RWPE2 (cell line): ENCODE measurements at regions not wholly inside any gene's neighbourhood (a gene's known extent, or its start where the extent isn't known, plus 50 kb on each side); places are given as distances from the start of the nearest gene placed in this dataset.

ENCODE experiments used
- ATAC-seq: fragments of 200-7000 bp; cut with Tn5 transposase; 3 replicates; pipeline ENCODE4 v1.9.1; 2021; ENCODE audit warnings: low read depth
- DNase-seq: peaks from one replicate; pipeline ENCODE4 v3.0.0-alpha.2; 2020; ENCODE audit warnings: low spot score
- H3K27ac ChIP-seq: fragments of 450-650 bp; 2 replicates; pipeline ENCODE4 v1.5.1; 2017; ENCODE audit warnings: mild to moderate bottlenecking; ENCODE audit not compliant: poor library complexity, severe bottlenecking
- H3K27me3 ChIP-seq: fragments of 250-450 bp; sonication (Bioruptor Pico); 2 replicates; pipeline ENCODE4 v1.5.1; 2021; ENCODE audit warnings: mild to moderate bottlenecking, moderate library complexity; ENCODE audit not compliant: insufficient read depth, poor library complexity, severe bottlenecking
- H3K36me3 ChIP-seq: fragments of 250-450 bp; sonication (Bioruptor Pico); 2 replicates; pipeline ENCODE4 v1.5.1; 2020; ENCODE audit warnings: low read depth, mild to moderate bottlenecking, moderate library complexity
- H3K4me1 ChIP-seq: fragments of 250-450 bp; sonication (Bioruptor Pico); 2 replicates; pipeline ENCODE4 v1.5.1; 2021; ENCODE audit warnings: mild to moderate bottlenecking, moderate library complexity; ENCODE audit not compliant: insufficient read depth, poor library complexity, severe bottlenecking
- H3K4me3 ChIP-seq: fragments of 250-450 bp; sonication (Bioruptor Pico); 2 replicates; pipeline ENCODE4 v1.5.1; 2021; ENCODE audit warnings: mild to moderate bottlenecking, moderate library complexity; ENCODE audit not compliant: severe bottlenecking
- H3K9me3 ChIP-seq: fragments of 250-450 bp; sonication (Bioruptor Pico); 2 replicates; pipeline ENCODE4 v1.5.1; 2021; ENCODE audit warnings: mild to moderate bottlenecking, moderate library complexity; ENCODE audit not compliant: severe bottlenecking
- CTCF ChIP-seq: fragments of 450-650 bp; IDR thresholded peaks from one replicate; pipeline ENCODE4 v1.5.1; 2017; ENCODE audit warnings: mild to moderate bottlenecking, moderate library complexity; ENCODE audit not compliant: poor library complexity, severe bottlenecking

DNA sequence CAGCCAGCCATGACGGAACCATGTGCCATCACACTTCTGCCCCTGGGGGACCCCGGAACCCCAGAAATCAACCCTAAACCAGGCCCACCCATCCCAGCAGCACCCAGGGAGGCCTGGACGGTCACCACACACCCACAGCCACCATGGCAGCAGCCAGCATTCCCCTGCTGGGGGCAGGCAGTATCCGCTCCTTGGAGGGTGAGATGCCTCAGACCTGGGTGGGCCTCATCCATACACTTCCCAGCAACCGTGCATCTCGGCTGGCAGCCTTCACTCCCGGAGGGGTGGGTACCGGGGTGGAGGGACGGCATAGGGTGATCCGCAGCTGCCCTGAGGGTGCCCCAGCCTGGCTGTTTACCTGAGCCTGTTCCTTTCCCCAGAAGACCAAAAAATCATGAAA, 69.1 kb upstream of the FAM20C start:
- ATAC-seq (no peak), DNase-seq (no peak)
- no peaks in the 10 kb centered on the region for H3K27me3 ChIP-seq
- no peaks in the 10 kb centered on the region for H3K9me3 ChIP-seq
- H3K4me3 ChIP-seq: no peak overlapping the region
- no peak overlapping the region for H3K27ac ChIP-seq
- no peaks in the 10 kb centered on the region for H3K36me3 ChIP-seq
- TF ChIP-seq CTCF: no peak
- H3K4me1 ChIP-seq: no peaks in the 10 kb centered on the region

- TF ChIP-seq CTCF: peak; percentile 20
- H3K4me3 ChIP-seq: no peak overlapping the region
- ATAC-seq: no peak
- no peak for DNase-seq
- no peaks in the 10 kb centered on the region for H3K4me1 ChIP-seq
- no peaks in the 10 kb centered on the region for H3K27me3 ChIP-seq
- H3K36me3 ChIP-seq: no peaks in the 10 kb centered on the region
- no peak overlapping the region for H3K27ac ChIP-seq
- H3K9me3 ChIP-seq: no peaks in the 10 kb centered on the region
Observed at GRCh38 chr7:124130-124949, 68.0 kb upstream of the FAM20C start.

- ATAC-seq: no peak
- H3K27me3 ChIP-seq: no peaks in the 10 kb centered on the region
- no peaks in the 10 kb centered on the region for H3K4me1 ChIP-seq
- H3K9me3 ChIP-seq: no peaks in the 10 kb centered on the region
- no peak overlapping the region for H3K4me3 ChIP-seq
- no peak for TF ChIP-seq CTCF
- DNase-seq: no peak
- H3K27ac ChIP-seq: no peak overlapping the region
- no peaks in the 10 kb centered on the region for H3K36me3 ChIP-seq
Observed at GRCh38 chr7:125061-125475, 67.3 kb upstream of the FAM20C start.

GRCh38 chr7:125661-126060, 66.7 kb upstream of the FAM20C start:
- Histone ChIP-seq H3K36me3 (no peaks in the 10 kb centered on the region), H3K4me3 (no peak overlapping the region), H3K27me3 (no peaks in the 10 kb centered on the region), H3K9me3 (no peaks in the 10 kb centered on the region), H3K27ac (no peak overlapping the region), H3K4me1 (no peaks in the 10 kb centered on the region)
- DNase-seq (no peak), ATAC-seq (no peak)
- TF ChIP-seq CTCF: no peak

- Histone ChIP-seq H3K4me1 (no peaks in the 10 kb centered on the region), H3K9me3 (no peaks in the 10 kb centered on the region), H3K4me3 (no peak overlapping the region), H3K27me3 (no peaks in the 10 kb centered on the region), H3K36me3 (no peaks in the 10 kb centered on the region), H3K27ac (no peak overlapping the region)
- ATAC-seq: no peak
- TF ChIP-seq CTCF: no peak
- no peak for DNase-seq
Observed at GRCh38 chr7:126368-126767, 66.0 kb upstream of the FAM20C start.
